Stimulated activated CD4-positive, alpha-beta T cell treated with anti-CD3 and anti-CD28 coated beads, Interleukin-4, amount 100 ng/mL, for 24 hours (primary cell): ENCODE measurements at regions not wholly inside any gene's neighbourhood (a gene's known extent, or its start where the extent isn't known, plus 50 kb on each side); places are given as distances from the start of the nearest gene placed in this dataset.

ENCODE experiments used
- DNase-seq: peaks from one replicate; pipeline ENCODE4 v3.0.0-alpha.2; 2020

- no peak for DNase-seq
Observed at GRCh38 chr11:128187377-128187776, 400.0 kb downstream of the ETS1 start.

DNA sequence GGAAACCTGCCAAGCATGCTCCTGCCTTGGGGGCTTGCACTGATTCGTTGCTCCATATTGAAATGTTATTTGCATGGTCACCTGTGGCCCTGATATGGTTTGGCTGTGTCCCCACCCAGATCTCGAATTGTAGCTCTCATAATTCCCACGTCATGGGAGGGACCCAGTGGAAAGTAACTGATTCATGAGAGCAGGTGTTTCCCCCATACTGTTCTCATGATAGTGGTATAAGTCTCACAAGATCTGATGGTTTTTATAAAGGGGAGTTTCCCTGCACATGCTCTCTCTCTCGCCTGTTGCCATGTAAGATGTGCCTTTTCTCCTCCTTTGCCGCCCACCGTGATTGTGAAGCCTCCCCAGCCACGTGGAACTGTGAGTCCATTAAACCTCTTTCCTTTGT, 402.4 kb downstream of the ETS1 start:
- DNase-seq: no peak

DNA sequence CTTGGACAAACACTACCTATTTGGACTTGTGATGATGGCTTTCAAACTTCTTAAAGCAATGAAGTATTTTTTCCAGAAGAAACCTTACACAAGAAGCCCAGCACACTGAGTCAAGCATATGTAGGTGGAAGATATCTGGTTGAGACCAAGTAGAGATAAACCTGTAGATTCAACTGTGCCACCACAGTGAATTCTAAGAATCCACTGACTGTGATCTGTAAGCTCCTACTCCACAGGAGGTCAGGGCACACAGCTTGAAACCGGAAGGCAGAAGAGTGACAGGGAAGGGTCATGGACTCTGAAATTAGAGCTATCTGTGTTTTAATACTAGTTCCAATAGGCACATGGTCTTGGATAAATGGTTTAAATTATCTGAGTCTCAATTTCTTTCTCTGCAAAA, 404.5 kb downstream of the ETS1 start:
- peak; percentile 18 for DNase-seq

DNA sequence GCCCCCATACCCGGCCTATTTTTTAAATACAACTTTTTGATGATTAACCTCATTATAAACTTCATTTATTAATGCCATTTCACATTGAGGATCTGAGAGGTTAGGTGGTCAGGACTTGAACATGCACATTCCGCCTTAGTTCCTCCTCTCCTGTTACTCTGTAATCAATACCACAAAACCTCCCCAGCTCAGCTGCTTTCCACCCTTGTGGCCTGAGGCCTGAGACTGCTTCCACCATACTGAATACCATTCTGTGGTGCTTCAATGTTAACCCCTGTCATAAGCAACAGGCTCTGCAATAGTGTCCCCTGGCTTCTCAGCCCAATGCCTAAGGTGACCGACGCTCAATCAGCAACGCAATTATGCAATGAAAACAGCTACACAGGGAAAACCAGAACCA, 405.4 kb downstream of the ETS1 start:
- DNase-seq: no peak

- DNase-seq: no peak
Observed at GRCh38 chr11:128181088-128181480, 406.3 kb downstream of the ETS1 start.

DNA sequence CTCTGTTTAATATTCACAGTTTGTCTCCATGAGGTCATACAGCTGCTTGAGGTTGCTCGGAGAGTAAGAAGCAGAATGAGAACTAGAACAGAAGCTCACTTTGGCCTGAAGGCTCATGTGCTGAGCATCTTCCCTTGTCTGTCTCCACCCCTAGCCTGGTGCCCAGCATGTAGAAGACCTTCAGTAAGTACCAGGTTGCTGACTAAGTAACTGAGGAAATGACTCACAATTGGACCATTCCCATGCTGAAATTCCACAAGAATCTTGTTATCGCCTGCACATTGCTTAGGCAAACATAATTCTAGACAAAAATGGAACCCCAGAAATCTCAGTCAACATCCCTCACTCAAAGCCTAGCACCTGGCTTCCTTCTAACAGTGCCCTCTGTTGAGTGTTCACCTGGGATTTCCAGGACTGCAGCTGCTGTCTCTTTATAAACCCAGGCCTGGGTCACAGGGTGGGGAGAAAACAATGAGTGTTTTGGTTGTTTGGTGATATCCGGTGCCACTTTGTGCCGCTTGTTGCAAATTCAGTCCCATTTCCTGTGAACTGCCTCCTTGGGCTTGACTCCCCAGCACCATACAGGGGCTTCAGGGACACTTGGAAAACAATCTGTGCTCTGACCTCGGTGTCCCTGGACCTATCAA, 406.8 kb downstream of the ETS1 start:
- no peak for DNase-seq

GRCh38 chr11:128179512-128179911, 407.8 kb downstream of the ETS1 start:
- DNase-seq: no peak

- DNase-seq: no peak
Observed at GRCh38 chr11:128179039-128179438, 408.3 kb downstream of the ETS1 start.

DNA sequence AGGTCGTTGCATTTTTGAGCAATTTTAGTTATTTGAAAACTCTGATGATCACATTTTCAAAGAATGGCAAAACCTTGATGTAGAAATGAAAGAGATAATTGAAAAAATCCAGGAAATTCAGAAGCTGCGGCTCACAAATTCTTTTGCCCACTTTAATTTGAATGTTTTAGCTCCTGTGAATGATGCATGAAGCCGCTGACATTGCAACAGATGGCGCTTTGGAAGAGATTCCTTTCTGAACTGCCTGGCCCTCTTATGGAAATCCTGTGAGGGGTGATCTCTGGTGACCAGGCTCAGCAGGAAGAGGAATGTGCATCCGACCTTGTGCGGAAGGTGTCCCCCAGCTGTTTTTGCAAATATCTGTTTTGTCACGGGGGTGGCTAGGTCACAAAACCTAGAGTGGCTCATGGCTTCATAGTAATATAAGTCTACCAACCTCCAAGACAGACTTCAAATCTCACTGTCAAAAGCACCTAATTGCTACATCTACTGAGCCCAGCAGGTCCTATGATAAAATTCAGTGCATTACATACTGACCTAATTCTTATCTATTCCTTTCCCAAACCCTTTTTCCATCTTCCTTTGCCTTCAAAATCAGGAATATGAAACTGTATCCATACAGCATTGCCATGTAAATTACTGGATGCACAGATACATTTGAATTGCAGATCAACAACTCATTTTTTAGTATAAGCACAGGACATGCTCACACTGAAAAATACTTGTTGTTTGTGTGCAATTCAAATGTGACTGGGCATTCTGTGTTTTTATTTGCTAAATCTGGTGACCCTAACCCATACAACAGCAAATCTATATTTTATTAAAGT, 412.7 kb downstream of the ETS1 start:
- DNase-seq: no peak

DNA sequence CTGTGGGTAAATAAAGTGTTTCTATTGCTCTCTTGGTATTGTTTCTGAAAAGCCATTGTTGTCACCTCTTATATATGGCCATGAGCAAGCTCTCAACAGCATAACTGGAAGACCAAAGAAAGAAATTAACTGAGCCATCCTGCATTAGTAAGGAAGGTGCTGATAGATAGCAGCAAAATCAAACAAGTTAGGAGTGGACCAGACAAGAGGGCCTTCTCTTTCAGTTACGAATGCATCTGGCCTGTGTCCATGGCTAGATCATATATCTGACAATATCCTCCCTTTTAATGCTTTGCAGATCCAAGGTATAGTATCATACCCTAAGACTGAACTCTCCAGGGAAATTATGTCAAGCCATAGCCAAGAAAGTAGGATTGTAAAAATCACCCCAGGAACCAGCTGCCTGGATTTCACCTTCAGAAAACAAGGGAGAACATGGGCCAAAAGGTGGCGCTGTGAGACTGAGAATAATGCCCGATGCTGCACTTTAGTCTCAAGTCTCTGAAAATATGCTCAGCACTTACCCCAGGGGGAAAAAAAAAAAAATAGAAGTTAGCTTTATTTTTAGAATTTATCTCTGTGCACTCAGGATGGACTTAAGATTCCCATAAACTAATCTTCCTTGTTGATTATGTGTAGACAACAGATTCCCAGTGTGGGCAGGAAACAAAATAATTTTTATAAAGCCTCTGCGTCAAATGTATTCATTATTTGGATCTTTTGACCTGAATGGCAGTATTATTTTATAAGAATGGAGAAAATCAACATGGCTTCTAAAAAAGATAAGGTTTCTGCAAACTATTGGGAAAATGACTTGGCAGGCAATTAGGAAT, 415.1 kb downstream of the ETS1 start:
- peak; percentile 92 for DNase-seq

DNA sequence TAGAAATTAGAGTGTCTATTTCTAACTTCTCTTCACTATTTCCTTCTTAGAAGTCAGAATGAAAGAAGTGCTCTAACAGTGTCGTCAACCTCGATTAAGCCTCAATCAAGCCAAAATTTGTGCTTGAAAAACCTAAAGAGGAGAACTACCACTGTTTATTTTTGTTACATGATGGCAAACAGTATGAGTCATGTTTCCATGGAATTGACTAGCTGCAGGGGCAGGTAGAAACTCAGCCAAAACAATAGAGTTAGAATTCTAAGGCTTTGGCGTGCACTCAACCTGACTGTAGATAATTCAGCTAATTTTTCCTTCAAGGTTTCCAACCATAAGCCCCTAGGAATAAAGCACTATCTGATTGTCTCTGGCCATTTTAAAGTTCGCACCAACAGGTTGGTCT, 415.9 kb downstream of the ETS1 start:
- DNase-seq: no peak

DNA sequence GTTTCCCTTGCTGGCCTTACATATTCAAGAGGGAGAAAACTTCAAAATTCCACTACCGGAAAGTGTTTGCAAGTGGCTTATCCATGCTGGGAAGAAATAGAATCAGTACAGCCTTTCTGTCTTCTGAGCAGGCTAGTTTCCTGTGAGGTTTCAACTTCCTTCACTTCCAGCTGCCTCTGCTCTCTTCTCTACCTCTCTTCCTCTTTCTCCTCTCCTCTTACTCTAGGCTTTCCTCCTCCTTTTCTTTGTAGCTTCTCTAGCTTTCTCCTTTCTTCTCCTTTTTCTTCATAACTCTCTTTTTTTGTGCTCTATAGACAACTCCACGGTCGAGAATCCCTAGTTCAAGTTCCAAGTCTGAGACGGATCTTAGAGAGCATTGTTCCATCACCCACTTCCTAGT, 421.8 kb downstream of the ETS1 start:
- DNase-seq: no peak

- DNase-seq: no peak
Observed at GRCh38 chr11:128164080-128164741, 423.1 kb downstream of the ETS1 start.

DNA sequence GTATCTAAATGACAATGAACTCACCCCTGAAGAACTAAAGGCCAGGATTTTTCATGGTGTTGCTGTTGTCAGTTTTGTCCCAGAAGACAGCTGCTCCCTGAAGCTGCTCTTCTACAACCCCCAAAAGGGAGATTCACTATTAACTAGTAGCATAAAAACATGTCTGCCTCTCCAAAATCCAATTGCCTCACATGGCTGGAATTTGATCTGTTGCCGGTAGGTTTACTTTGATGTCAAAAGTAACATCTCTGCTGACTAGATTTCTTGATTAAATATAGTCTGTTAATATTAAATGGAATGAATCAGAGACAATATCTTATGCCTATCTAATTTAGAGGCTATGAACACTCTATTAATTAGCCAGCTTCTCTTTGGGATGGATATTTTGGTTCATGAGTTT, 425.4 kb downstream of the ETS1 start:
- DNase-seq: no peak

DNA sequence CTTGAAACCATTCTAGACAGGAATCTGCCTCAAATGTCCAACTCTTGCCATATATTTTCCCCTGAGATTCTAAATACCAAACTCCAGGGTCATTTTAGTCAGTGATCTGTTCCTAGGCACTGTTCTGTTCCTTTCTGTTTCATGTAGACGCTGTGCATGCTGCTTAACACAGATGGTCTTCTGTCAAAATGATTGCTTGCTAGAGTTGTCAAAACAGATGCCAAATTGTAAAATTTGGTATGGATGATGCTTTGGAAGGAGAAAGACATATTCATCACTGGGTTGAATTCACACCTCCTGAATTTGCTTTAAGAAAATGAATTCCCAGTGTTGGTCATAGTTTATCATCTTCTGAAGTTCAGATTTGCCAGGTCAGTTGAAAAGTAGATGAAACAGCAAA, 425.9 kb downstream of the ETS1 start:
- DNase-seq: no peak

DNA sequence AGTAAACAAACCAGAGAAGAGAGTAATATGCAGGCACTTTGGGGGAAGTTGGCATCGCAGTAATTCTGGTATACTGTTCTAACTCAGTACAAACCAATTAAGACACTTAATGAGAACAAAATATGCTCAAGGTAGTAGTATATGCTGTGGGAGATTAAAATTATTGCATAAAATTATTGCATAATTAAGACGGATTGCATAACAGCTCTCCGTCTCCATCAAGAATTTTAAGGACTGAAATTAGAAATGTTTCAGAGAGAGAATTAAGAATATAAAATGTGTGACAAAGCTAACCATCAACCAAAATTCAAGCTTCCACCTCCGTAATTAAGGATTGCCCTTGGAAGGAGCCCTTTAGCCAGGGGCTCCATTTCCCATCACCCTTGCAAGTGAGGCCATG, 428.5 kb downstream of the ETS1 start:
- no peak for DNase-seq

DNA sequence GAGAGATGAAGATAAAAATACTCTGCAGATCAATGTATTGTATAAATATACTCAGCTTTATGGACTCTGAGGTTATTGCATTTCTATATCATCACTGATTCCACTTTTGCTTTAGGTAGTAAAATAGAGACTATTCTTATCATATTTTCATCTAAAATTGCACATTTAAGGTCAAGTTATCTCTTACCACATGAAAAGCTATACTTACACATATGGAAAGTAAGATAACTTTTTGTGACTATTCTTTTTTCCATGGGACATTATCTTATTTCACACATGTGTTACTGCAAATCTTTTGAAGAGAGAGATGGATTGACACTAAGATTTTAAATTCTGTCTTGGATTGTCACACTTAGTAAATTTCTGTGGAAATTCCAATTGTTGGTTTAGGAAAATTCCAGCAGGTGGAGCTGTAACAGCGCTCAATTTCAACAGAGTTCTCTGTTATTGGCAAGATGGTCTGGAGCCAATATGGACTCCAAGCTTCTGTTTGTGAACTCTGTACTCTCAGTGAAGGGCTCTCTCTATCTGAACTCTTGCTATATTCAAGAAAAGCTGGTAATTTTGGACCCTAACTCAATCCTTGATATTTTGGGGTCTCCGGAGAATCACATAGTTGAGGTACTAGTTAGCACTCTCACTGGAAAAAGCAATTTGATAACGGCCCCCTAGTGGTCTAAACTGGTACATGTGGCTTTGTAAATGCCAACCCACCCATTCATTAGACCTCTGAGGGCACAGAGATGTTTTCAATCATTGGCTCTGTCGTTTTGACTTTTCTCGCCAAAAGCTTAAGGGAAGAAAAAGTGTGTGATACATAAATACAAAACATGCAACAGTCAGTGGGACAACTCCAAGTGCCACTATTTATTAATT, 429.7 kb downstream of the ETS1 start:
- DNase-seq: peak; percentile 75

DNA sequence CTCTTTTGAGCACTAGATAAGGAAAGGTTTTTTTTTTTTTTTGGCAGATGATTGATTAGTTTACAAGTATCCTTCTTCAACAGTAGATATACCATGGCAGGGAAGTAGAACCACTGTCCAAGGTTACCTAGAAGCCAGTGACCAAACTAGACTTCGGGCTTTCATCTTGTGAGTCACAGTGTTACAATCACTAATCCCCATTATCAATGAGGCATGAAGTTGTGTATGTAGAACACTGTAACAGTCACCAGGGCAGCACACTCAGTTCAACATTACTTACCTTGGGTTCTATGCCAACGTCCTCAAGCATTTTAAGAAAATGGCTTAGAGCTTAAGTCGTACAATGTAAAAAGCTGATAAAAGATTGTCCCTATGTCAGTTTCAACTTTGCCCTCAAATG, 430.9 kb downstream of the ETS1 start:
- DNase-seq: no peak

DNA sequence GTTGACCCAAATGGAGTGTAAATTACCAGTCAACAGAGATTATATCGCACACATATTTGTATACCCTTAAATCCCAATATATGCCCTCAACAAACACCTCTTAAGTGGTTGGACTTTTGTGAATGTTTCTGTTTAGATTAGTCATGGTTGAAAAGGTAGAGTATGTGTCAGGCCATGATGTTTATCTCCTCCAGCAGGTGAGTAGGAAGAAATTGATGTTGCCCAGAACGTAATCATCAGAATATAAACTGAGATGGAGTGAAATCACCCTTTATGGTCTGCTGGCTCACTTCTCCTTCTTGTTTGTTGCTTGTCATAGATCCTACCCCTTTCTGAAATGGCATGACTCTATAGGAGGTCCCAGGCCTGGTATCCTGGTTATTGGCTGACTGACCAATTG, 431.8 kb downstream of the ETS1 start:
- DNase-seq: no peak

- no peak for DNase-seq
Observed at GRCh38 chr11:128153697-128154048, 433.7 kb downstream of the ETS1 start.

DNA sequence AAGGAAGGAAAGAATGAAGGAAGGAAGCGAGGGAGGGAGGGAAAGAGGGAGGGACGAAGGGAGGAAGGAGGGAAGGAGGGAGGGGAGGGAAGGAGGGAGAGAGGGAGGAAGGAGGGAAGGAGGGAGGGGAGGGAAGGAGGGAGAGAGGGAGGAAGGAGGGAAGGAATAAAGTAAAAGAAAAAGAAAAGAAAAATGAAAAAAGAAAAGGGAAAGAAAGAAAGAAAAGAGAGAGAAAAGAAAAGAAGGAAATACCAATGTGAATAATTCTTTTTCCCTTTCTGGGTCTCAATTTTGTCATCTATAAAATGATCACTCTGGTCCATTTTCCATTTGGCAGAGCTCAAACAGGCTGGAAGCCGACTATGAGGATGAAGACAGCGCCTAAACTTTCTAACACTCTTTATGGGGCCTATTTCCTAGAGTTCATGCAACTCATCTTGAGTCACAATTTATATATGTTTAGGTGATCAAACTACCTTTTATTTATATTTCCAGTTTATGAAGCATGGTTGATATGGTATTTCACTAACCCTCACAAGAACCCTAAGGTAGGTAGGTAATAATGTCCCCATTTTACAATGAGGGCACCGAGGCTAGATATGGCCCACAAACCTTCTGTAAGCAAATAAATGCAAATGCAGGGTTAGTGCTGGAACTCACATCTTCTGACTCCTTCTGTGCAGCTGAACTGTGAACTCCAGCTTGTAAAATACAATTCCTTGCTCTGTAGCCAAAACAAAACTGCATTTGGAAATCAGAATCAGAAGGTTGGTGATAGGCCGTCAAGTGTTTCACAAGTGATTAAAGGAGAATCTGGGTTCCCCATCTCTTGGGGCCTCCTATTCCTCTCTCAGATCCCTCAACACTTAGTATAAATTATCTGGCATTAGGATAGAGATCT, 434.3 kb downstream of the ETS1 start:
- no peak for DNase-seq
